HL-60/S4 (cell line): ENCODE measurements at regions not wholly inside any gene's neighbourhood (a gene's known extent, or its start where the extent isn't known, plus 50 kb on each side); places are given as distances from the start of the nearest gene placed in this dataset.

Experiments used
- in situ Hi-C: fragments of 300-500 bp; cut with MboI; formaldehyde crosslinking; loops from 2 replicates; pipeline ENCODE4 v1.14.3; 2022; ENCODE audit warnings: low sequenced_read_pairs

GRCh38 chr6:105967917-105968602 lies 118.1 kb upstream of the PRDM1 start:
- in situ Hi-C loops = no loop called here

- in situ Hi-C loops = no loop called here
These were observed 119.7 kb upstream of the PRDM1 start for GRCh38 chr6:105966481-105966880.

- in situ Hi-C loops = no loop called here
These were observed 121.0 kb upstream of the PRDM1 start for GRCh38 chr6:105964979-105965760.

GRCh38 chr6:105954148-105954547 lies 132.0 kb upstream of the PRDM1 start:
- in situ Hi-C loops = no loop called here

GRCh38 chr6:105952772-105953690 lies 133.1 kb upstream of the PRDM1 start:
- in situ Hi-C loops = no loop called here

GRCh38 chr6:105952326-105952725 lies 133.8 kb upstream of the PRDM1 start:
- in situ Hi-C loops = no loop called here

- in situ Hi-C loops = no loop called here
These were observed 134.8 kb upstream of the PRDM1 start for GRCh38 chr6:105951322-105951721.

- in situ Hi-C loops = no loop called here
These were observed 136.3 kb upstream of the PRDM1 start for GRCh38 chr6:105949869-105950268.

GRCh38 chr6:105943514-105943913 lies 142.6 kb upstream of the PRDM1 start:
- in situ Hi-C loops = no loop called here

- in situ Hi-C loops = no loop called here
These were observed 144.3 kb upstream of the PRDM1 start for GRCh38 chr6:105941621-105942412.

GRCh38 chr6:105940990-105941389 lies 145.1 kb upstream of the PRDM1 start:
- in situ Hi-C loops = no loop called here

- in situ Hi-C loops = no loop called here
These were observed 149.2 kb upstream of the PRDM1 start for GRCh38 chr6:105936972-105937371.

GRCh38 chr6:105935416-105935815 lies 150.7 kb upstream of the PRDM1 start:
- in situ Hi-C loops = no loop called here

- in situ Hi-C loops = no loop called here
These were observed 151.4 kb upstream of the PRDM1 start for GRCh38 chr6:105934708-105935107.

GRCh38 chr6:105932440-105932839 lies 153.7 kb upstream of the PRDM1 start:
- in situ Hi-C loops = no loop called here

GRCh38 chr6:105929626-105930025 lies 156.5 kb upstream of the PRDM1 start:
- in situ Hi-C loops = no loop called here

- in situ Hi-C loops = no loop called here
These were observed 159.8 kb upstream of the PRDM1 start for GRCh38 chr6:105926318-105926717.

- in situ Hi-C loops = no loop called here
These were observed 160.4 kb upstream of the PRDM1 start for GRCh38 chr6:105925706-105926105.

GRCh38 chr6:105921781-105922180 lies 164.4 kb upstream of the PRDM1 start:
- in situ Hi-C loops = no loop called here

- in situ Hi-C loops = no loop called here
These were observed 166.1 kb upstream of the PRDM1 start for GRCh38 chr6:105920071-105920470.
